Glutamatergic neuron (in vitro differentiated cells): ENCODE measurements at regions not wholly inside any gene's neighbourhood (a gene's known extent, or its start where the extent isn't known, plus 50 kb on each side); places are given as distances from the start of the nearest gene placed in this dataset.

Experiments used
- DNase-seq: peaks from one replicate; pipeline ENCODE4 v3.0.0; 2022
- H3K27ac Mint-ChIP-seq: one replicate; pipeline ENCODE4 v1.8.0; 2020; ENCODE audit warnings: mild to moderate bottlenecking, mixed read lengths, inconsistent platforms; ENCODE audit not compliant: unreplicated experiment
- H3K27me3 Mint-ChIP-seq: one replicate; pipeline ENCODE4 v1.8.0; 2020; ENCODE audit warnings: mild to moderate bottlenecking, moderate library complexity, mixed read lengths, inconsistent platforms; ENCODE audit not compliant: unreplicated experiment
- H3K36me3 Mint-ChIP-seq: one replicate; pipeline ENCODE4 v1.8.0; 2020; ENCODE audit warnings: mild to moderate bottlenecking, mixed read lengths, inconsistent platforms; ENCODE audit not compliant: unreplicated experiment
- H3K4me1 Mint-ChIP-seq: one replicate; pipeline ENCODE4 v1.8.0; 2020; ENCODE audit warnings: mild to moderate bottlenecking, low read depth, mixed read lengths, inconsistent platforms; ENCODE audit not compliant: unreplicated experiment
- H3K4me3 Mint-ChIP-seq: one replicate; pipeline ENCODE4 v1.8.0; 2020; ENCODE audit warnings: mild to moderate bottlenecking, mixed read lengths, inconsistent platforms; ENCODE audit not compliant: unreplicated experiment
- H3K9me3 Mint-ChIP-seq: one replicate; pipeline ENCODE4 v1.8.0; 2020; ENCODE audit warnings: mild to moderate bottlenecking, moderate library complexity, mixed read lengths, inconsistent platforms; ENCODE audit not compliant: unreplicated experiment
- TF ChIP-seq, protein P1 (sequence below): fragments of 200-600 bp; sonication (generic); IDR thresholded peaks from one replicate; pipeline ENCODE4 v1.5.0; 2021; ENCODE audit not compliant: partially characterized antibody, unreplicated experiment

DNA sequence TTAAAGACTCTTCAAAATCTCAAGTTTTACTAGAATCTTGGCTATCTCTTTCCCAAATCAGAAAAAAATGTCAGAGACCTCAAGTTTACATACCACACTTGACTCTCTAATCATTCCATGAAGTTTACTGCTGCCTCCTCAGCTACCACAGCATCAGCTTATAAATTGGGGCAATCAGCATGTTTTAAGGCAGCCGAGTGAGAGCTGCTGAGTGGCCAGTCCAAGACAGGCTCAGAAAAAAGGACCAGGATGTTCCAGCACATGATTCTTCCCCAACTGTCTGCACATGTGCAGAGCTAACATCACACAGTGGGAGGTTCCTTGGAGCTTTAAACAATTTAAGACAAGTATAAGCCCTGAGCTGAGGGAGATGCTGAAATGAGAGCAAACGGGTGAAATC lies 140.6 kb upstream of the NUDT7 start:
- TF ChIP-seq, protein P1, sequence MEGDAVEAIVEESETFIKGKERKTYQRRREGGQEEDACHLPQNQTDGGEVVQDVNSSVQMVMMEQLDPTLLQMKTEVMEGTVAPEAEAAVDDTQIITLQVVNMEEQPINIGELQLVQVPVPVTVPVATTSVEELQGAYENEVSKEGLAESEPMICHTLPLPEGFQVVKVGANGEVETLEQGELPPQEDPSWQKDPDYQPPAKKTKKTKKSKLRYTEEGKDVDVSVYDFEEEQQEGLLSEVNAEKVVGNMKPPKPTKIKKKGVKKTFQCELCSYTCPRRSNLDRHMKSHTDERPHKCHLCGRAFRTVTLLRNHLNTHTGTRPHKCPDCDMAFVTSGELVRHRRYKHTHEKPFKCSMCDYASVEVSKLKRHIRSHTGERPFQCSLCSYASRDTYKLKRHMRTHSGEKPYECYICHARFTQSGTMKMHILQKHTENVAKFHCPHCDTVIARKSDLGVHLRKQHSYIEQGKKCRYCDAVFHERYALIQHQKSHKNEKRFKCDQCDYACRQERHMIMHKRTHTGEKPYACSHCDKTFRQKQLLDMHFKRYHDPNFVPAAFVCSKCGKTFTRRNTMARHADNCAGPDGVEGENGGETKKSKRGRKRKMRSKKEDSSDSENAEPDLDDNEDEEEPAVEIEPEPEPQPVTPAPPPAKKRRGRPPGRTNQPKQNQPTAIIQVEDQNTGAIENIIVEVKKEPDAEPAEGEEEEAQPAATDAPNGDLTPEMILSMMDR, result no peak
- Mint-ChIP-seq H3K9me3 (no peaks in the 10 kb centered on the region), H3K36me3 (no peaks in the 10 kb centered on the region), H3K4me1 (peaks cover 13% of the 10 kb centered on the region), H3K4me3 (no peak overlapping the region), H3K27ac (no peak overlapping the region), H3K27me3 (peaks cover 1% of the 10 kb centered on the region)
- DNase-seq, result no peak

GRCh38 chr16:77584205-77584859 lies 138.0 kb upstream of the NUDT7 start:
- Mint-ChIP-seq H3K27me3 (peaks cover 1% of the 10 kb centered on the region), H3K9me3 (no peaks in the 10 kb centered on the region)

DNA sequence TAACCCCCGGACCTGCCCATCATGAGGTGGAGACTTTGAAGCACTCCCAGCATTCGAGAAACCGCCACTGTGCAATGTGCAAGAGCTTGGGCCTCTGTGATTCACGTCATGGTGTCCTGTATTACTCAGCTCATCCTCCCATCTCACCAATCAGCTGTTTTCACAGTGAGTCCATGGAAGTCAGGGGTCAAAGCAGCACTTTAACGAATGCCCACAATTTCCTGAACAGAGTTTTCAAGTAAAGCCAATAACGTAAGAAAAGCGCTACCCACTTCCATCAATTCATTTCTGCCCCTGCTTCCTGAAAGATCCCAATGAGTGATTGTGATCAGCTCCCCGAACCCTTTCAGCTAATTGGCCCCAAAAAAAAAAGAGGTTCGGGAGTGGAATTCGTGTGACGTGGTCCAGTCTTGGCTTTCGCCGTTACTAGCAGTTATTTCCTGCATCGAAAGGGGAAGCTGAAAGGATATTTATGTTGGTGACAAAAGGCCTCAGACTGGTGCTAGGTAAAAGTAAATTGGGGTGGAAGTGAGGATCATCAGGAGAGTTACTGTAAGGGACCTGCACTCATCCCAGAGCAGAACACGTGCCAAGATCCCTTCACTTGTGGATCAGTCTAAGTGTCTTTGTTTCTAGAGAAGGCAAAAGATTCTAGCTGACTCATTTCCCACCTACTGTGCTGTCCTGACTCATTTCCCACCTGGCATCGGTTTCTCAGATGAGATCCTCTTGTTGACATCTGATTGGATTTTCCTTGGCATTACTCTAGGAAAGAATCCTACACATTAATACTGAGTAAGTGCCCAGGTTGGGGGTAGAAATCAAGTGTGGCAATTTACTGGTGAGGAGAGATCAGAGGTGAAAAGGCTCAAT lies 136.7 kb upstream of the NUDT7 start:
- no peaks in the 10 kb centered on the region for H3K9me3 Mint-ChIP-seq
- no peaks in the 10 kb centered on the region for H3K36me3 Mint-ChIP-seq
- H3K27me3 Mint-ChIP-seq, result peaks cover 1% of the 10 kb centered on the region
- TF ChIP-seq, protein P1, result no peak
- H3K4me3 Mint-ChIP-seq, result no peak overlapping the region
- H3K4me1 Mint-ChIP-seq, result peaks cover 7% of the 10 kb centered on the region
- no peak overlapping the region for H3K27ac Mint-ChIP-seq
- no peak for DNase-seq

More at GRCh38 chr16:77584205-77584859, 138.0 kb upstream of the NUDT7 start:
- H3K36me3 Mint-ChIP-seq, result no peaks in the 10 kb centered on the region
- peak; percentile 59 for DNase-seq
- TF ChIP-seq, protein P1, result peak; percentile 95
- H3K4me1 Mint-ChIP-seq, result peaks cover 12% of the 10 kb centered on the region
- H3K4me3 Mint-ChIP-seq, result no peak overlapping the region
- H3K27ac Mint-ChIP-seq, result no peak overlapping the region

- Mint-ChIP-seq H3K4me3 (no peak overlapping the region), H3K4me1 (peaks cover 3% of the 10 kb centered on the region), H3K27ac (no peak overlapping the region), H3K9me3 (no peaks in the 10 kb centered on the region), H3K27me3 (peaks cover under 1% of the 10 kb centered on the region), H3K36me3 (no peaks in the 10 kb centered on the region)
- DNase-seq, result no peak
- TF ChIP-seq, protein P1, result no peak
Observed at GRCh38 chr16:77588389-77588788, 133.9 kb upstream of the NUDT7 start.

DNA sequence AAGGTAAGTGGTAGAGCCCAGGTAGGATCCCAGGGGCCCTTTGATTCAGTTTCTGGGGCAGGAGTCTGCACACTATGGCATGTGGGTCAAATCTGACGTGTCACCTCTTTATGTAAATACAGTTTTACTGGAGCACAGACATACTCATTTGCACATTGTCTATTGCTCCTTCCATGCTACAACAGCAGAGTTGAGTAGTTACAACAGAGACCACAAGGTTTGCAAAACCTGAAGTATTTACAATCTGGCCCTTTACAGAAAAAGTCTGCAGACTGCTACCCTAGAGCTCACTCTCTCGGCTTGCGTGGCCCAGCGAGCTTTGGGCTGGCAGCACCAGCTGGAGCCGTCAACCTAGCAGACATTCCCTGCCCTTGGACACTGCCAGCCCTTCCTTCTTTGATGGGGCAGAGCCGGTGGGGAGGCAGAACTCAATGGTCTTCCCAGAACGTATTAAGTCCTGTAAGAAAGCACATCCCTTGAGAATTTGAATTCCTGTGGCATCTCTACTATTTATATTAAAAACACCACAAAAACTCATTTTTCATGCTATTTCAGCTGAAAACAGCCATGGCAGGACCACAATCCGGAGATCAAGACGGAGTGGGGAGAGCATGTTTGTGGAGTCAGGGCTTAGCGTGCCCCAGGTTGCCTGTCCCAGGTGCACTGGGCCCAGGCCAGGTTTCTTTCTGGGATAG lies 133.1 kb upstream of the NUDT7 start:
- no peaks in the 10 kb centered on the region for H3K36me3 Mint-ChIP-seq
- no peak overlapping the region for H3K27ac Mint-ChIP-seq
- no peaks in the 10 kb centered on the region for H3K4me1 Mint-ChIP-seq
- H3K4me3 Mint-ChIP-seq, result no peak overlapping the region
- no peak for DNase-seq
- H3K27me3 Mint-ChIP-seq, result no peaks in the 10 kb centered on the region
- TF ChIP-seq, protein P1, result no peak
- no peaks in the 10 kb centered on the region for H3K9me3 Mint-ChIP-seq
